Astrocyte of the cerebellum (primary cell): ENCODE measurements at regions not wholly inside any gene's neighbourhood (a gene's known extent, or its start where the extent isn't known, plus 50 kb on each side); places are given as distances from the start of the nearest gene placed in this dataset.
A peak's percentile ranks its signal among the peaks of the same experiment; 100 is the strongest.
"Not testable (repeated sequence)": the region's sequence is repeated elsewhere in the genome, so short reads cannot be mapped to it uniquely, and the experiment has no call there.

Experiments used
- DNase-seq: peaks from one replicate; pipeline ENCODE4 v3.0.0-alpha.2; 2011; ENCODE audit warnings: low read depth
- H3K4me3 ChIP-seq: 2 replicates; pipeline ENCODE4 v1.5.1; 2011; ENCODE audit warnings: mild to moderate bottlenecking, low read depth, low read length, moderate library complexity
- CTCF ChIP-seq: IDR thresholded peaks from 2 replicates; pipeline ENCODE4 v1.5.1; 2012; ENCODE audit warnings: low read length, low read depth, moderate library complexity, mild to moderate bottlenecking; ENCODE audit errors: missing control alignments
- in situ Hi-C: cut with HindIII; loops from 2 replicates; pipeline ENCODE4 v1.10.0; 2017; ENCODE audit warnings: low sequenced_read_pairs

- no peak overlapping the region for H3K4me3 ChIP-seq
- DNase-seq = peak; percentile 78
- TF ChIP-seq CTCF = no peak
- in situ Hi-C loops = no loop called here
Observed at GRCh38 chr12:114812858-114813761, 129.1 kb upstream of the TBX3 start.

GRCh38 chr12:114812384-114812783, 128.4 kb upstream of the TBX3 start:
- no peak for TF ChIP-seq CTCF
- H3K4me3 ChIP-seq = no peak overlapping the region
- in situ Hi-C loops = no loop called here
- no peak for DNase-seq

GRCh38 chr12:114809097-114809496, 125.1 kb upstream of the TBX3 start:
- TF ChIP-seq CTCF = no peak
- no peak for DNase-seq
- in situ Hi-C loops = no loop called here
- no peak overlapping the region for H3K4me3 ChIP-seq

- DNase-seq, H3K4me3 ChIP-seq, in situ Hi-C loops: not testable (repeated sequence)
Observed at GRCh38 chr12:114801381-114801780, 117.4 kb upstream of the TBX3 start.

- DNase-seq, in situ Hi-C loops, H3K4me3 ChIP-seq: not testable (repeated sequence)
Observed at GRCh38 chr12:114800566-114800965, 116.6 kb upstream of the TBX3 start.

GRCh38 chr12:114799574-114800487, 115.9 kb upstream of the TBX3 start:
- in situ Hi-C loops = no loop called here

GRCh38 chr12:114794049-114794558, 110.1 kb upstream of the TBX3 start:
- no peak overlapping the region for H3K4me3 ChIP-seq
- in situ Hi-C loops = no loop called here
- TF ChIP-seq CTCF = no peak
- no peak for DNase-seq

More at GRCh38 chr12:114799574-114800487, 115.9 kb upstream of the TBX3 start:
- TF ChIP-seq CTCF = no peak
- DNase-seq = no peak
- H3K4me3 ChIP-seq = no peak overlapping the region
